ENCODE measurements at regions not wholly inside any gene's neighbourhood (a gene's known extent, or its start where the extent isn't known, plus 50 kb on each side); places are given as distances from the start of the nearest gene placed in this dataset.

- DNase-seq (no peak), ATAC-seq (ENCODE audit: low FRiP score in 2 of 2) (no peak)
- Histone ChIP-seq H3K27me3 (no peaks in the 10 kb centered on the region), H3K4me3 (no peak overlapping the region), H3K27ac (no peak overlapping the region), H3K36me3 (no peaks in the 10 kb centered on the region), H3K4me1 (no peaks in the 10 kb centered on the region), H3K9me3 (no peaks in the 10 kb centered on the region)
- TF ChIP-seq POLR2A (IDR thresholded peaks at IDR 0.05) (no peak), EP300 (IDR thresholded peaks at IDR 0.05) (no peak), POLR2AphosphoS5 (IDR thresholded peaks at IDR 0.05) (no peak), CTCF (IDR thresholded peaks at IDR 0.05) (no peak)
- 88 to 97% methylated on average over 1 to 4 of the region's 4 CpGs for WGBS, 2 donors
Observed at GRCh38 chr11:116649268-116649667, 123.5 kb downstream of the BUD13 start.

- TF ChIP-seq POLR2AphosphoS5 (IDR thresholded peaks at IDR 0.05) (no peak), POLR2A (IDR thresholded peaks at IDR 0.05) (no peak), CTCF (IDR thresholded peaks at IDR 0.05) (no peak), EP300 (IDR thresholded peaks at IDR 0.05) (no peak)
- Histone ChIP-seq H3K9me3 (no peaks in the 10 kb centered on the region), H3K27me3 (no peaks in the 10 kb centered on the region), H3K4me3 (no peak overlapping the region), H3K4me1 (no peaks in the 10 kb centered on the region), H3K36me3 (no peaks in the 10 kb centered on the region), H3K27ac (no peak overlapping the region)
- no peak for DNase-seq
- ATAC-seq (ENCODE audit: low FRiP score in 2 of 2) = no peak
- 91 to 100% methylated on average over 1 to 2 of the region's 2 CpGs for WGBS, 2 donors
Observed at GRCh38 chr11:116648247-116649174, 124.3 kb downstream of the BUD13 start.

GRCh38 chr11:116647305-116648080, 125.3 kb downstream of the BUD13 start:
- no peaks in the 10 kb centered on the region for H3K27me3 ChIP-seq
- H3K9me3 ChIP-seq = no peaks in the 10 kb centered on the region
- TF ChIP-seq EP300 (IDR thresholded peaks at IDR 0.05) (no peak), POLR2AphosphoS5 (IDR thresholded peaks at IDR 0.05) (no peak), CTCF (IDR thresholded peaks at IDR 0.05) (no peak), POLR2A (IDR thresholded peaks at IDR 0.05) (no peak)
- no peaks in the 10 kb centered on the region for H3K36me3 ChIP-seq
- 86 to 93% methylated on average over 7 of the region's 7 CpGs for WGBS, 2 donors
- H3K4me1 ChIP-seq = no peaks in the 10 kb centered on the region
- no peak overlapping the region for H3K27ac ChIP-seq
- no peak overlapping the region for H3K4me3 ChIP-seq
- DNase-seq (no peak), ATAC-seq (ENCODE audit: low FRiP score in 2 of 2) (no peak)

GRCh38 chr11:116646191-116646590, 126.6 kb downstream of the BUD13 start:
- no peak overlapping the region for H3K27ac ChIP-seq
- H3K36me3 ChIP-seq = no peaks in the 10 kb centered on the region
- H3K4me1 ChIP-seq = no peaks in the 10 kb centered on the region
- no peak for DNase-seq
- ATAC-seq (ENCODE audit: low FRiP score in 2 of 2) = no peak
- 94 to 100% methylated on average over 3 of the region's 3 CpGs for WGBS, 2 donors
- no peaks in the 10 kb centered on the region for H3K9me3 ChIP-seq
- H3K27me3 ChIP-seq = no peaks in the 10 kb centered on the region
- TF ChIP-seq POLR2A (IDR thresholded peaks at IDR 0.05) = no peak
- no peak overlapping the region for H3K4me3 ChIP-seq

- TF ChIP-seq POLR2A (IDR thresholded peaks at IDR 0.05) (no peak), CTCF (IDR thresholded peaks at IDR 0.05) (no peak), POLR2AphosphoS5 (IDR thresholded peaks at IDR 0.05) (no peak), EP300 (IDR thresholded peaks at IDR 0.05) (no peak)
- DNase-seq = peak in 1 of 2 donors; percentile 34
- 56 to 67% methylated on average over 4 of the region's 4 CpGs for WGBS, 2 donors
- no peaks in the 10 kb centered on the region for H3K36me3 ChIP-seq
- H3K9me3 ChIP-seq = no peaks in the 10 kb centered on the region
- no peak overlapping the region for H3K4me3 ChIP-seq
- H3K4me1 ChIP-seq = no peaks in the 10 kb centered on the region
- no peak for ATAC-seq (ENCODE audit: low FRiP score in 2 of 2)
- no peak overlapping the region for H3K27ac ChIP-seq
- H3K27me3 ChIP-seq = no peaks in the 10 kb centered on the region
Observed at GRCh38 chr11:116644941-116645305, 127.9 kb downstream of the BUD13 start.
